ENCODE measurements at regions not wholly inside any gene's neighbourhood (a gene's known extent, or its start where the extent isn't known, plus 50 kb on each side); places are given as distances from the start of the nearest gene placed in this dataset.

GRCh38 chr14:30158299-30158698 is 230.7 kb upstream of the PRKD1 start:
- TF ChIP-seq CTCF (conservative IDR thresholded peaks at IDR 0.05; ENCODE audit: low read depth in 2 of 2) (no peak), EZH2 (IDR thresholded peaks at IDR 0.05; ENCODE audit: low read depth, unreplicated experiment) (no peak), EZH2phosphoT487 (IDR thresholded peaks at IDR 0.05; ENCODE audit: unreplicated experiment) (no peak), POLR2AphosphoS5 (IDR thresholded peaks at IDR 0.05; ENCODE audit: low read depth) (no peak), REST (IDR thresholded peaks at IDR 0.05; ENCODE audit: unreplicated experiment) (no peak)

Data from GM23338 (cell line).